Chondrocyte (in vitro differentiated cells): ENCODE measurements at regions not wholly inside any gene's neighbourhood (a gene's known extent, or its start where the extent isn't known, plus 50 kb on each side); places are given as distances from the start of the nearest gene placed in this dataset.

Source experiments
- DNase-seq: peaks from one replicate; pipeline ENCODE4 v3.0.0; 2021; ENCODE audit warnings: mixed read lengths, low spot score
- H3K27ac Mint-ChIP-seq: one replicate; pipeline ENCODE4 v1.8.0; 2021; ENCODE audit warnings: mild to moderate bottlenecking, moderate library complexity, mixed read lengths; ENCODE audit not compliant: unreplicated experiment
- H3K27me3 Mint-ChIP-seq: 2 replicates; pipeline ENCODE4 v1.8.0; 2021; ENCODE audit warnings: low read depth, mixed read lengths
- H3K36me3 Mint-ChIP-seq: 2 replicates; pipeline ENCODE4 v1.8.0; 2021; ENCODE audit warnings: low read depth, mixed read lengths
- H3K4me1 Mint-ChIP-seq: 2 replicates; pipeline ENCODE4 v1.8.0; 2021; ENCODE audit warnings: low read depth, mild to moderate bottlenecking, mixed read lengths
- H3K4me3 Mint-ChIP-seq: one replicate; pipeline ENCODE4 v1.8.0; 2021; ENCODE audit warnings: mild to moderate bottlenecking, moderate library complexity, mixed read lengths; ENCODE audit not compliant: unreplicated experiment
- H3K9me3 Mint-ChIP-seq: 2 replicates; pipeline ENCODE4 v1.8.0; 2021; ENCODE audit warnings: low read depth, mixed read lengths
- CTCF ChIP-seq: fragments of 200-600 bp; sonication (generic); IDR thresholded peaks from 2 replicates; pipeline ENCODE4 v1.5.0; 2021; ENCODE audit warnings: antibody characterized with exemption, mild to moderate bottlenecking, moderate library complexity

- no peaks in the 10 kb centered on the region for H3K4me1 Mint-ChIP-seq
- no peak overlapping the region for H3K27ac Mint-ChIP-seq
- H3K36me3 Mint-ChIP-seq, result no peaks in the 10 kb centered on the region
- no peak for DNase-seq
- peaks cover 2% of the 10 kb centered on the region for H3K27me3 Mint-ChIP-seq
- H3K4me3 Mint-ChIP-seq, result no peak overlapping the region
- H3K9me3 Mint-ChIP-seq, result no peaks in the 10 kb centered on the region
- no peak for TF ChIP-seq CTCF
These were observed 137.8 kb upstream of the CNTNAP2 start for GRCh38 chr7:145978769-145979168.

- DNase-seq, result no peak
- Mint-ChIP-seq H3K36me3 (no peaks in the 10 kb centered on the region), H3K9me3 (peaks cover 23% of the 10 kb centered on the region), H3K27ac (no peak overlapping the region), H3K4me1 (peaks cover 4% of the 10 kb centered on the region), H3K4me3 (no peak overlapping the region), H3K27me3 (no peaks in the 10 kb centered on the region)
- no peak for TF ChIP-seq CTCF
These were observed 156.6 kb upstream of the CNTNAP2 start for GRCh38 chr7:145959981-145960380.

- Mint-ChIP-seq H3K9me3 (peaks cover 10% of the 10 kb centered on the region), H3K4me3 (no peak overlapping the region), H3K36me3 (no peaks in the 10 kb centered on the region), H3K4me1 (peaks cover 4% of the 10 kb centered on the region), H3K27ac (no peak overlapping the region), H3K27me3 (no peaks in the 10 kb centered on the region)
- TF ChIP-seq CTCF, result no peak
- no peak for DNase-seq
These were observed 159.3 kb upstream of the CNTNAP2 start for GRCh38 chr7:145957160-145957890.

- Mint-ChIP-seq H3K9me3 (peaks cover 25% of the 10 kb centered on the region), H3K4me1 (no peaks in the 10 kb centered on the region), H3K4me3 (no peak overlapping the region), H3K27ac (no peak overlapping the region), H3K27me3 (no peaks in the 10 kb centered on the region), H3K36me3 (peaks cover 2% of the 10 kb centered on the region)
- no peak for TF ChIP-seq CTCF
- DNase-seq, result no peak
These were observed 165.0 kb upstream of the CNTNAP2 start for GRCh38 chr7:145951566-145951965.

GRCh38 chr7:145928937-145929336, 187.7 kb upstream of the CNTNAP2 start:
- H3K4me1 Mint-ChIP-seq, result no peaks in the 10 kb centered on the region

More at GRCh38 chr7:145928937-145929336, 187.7 kb upstream of the CNTNAP2 start:
- H3K4me3 Mint-ChIP-seq, result no peak overlapping the region
- no peak for TF ChIP-seq CTCF
- peaks cover 35% of the 10 kb centered on the region for H3K9me3 Mint-ChIP-seq
- H3K27me3 Mint-ChIP-seq, result no peaks in the 10 kb centered on the region
- DNase-seq, result no peak
- no peak overlapping the region for H3K27ac Mint-ChIP-seq
- H3K36me3 Mint-ChIP-seq, result no peaks in the 10 kb centered on the region
